OCI-LY7 (cell line): ENCODE measurements at regions not wholly inside any gene's neighbourhood (a gene's known extent, or its start where the extent isn't known, plus 50 kb on each side); places are given as distances from the start of the nearest gene placed in this dataset.

Experiments
- BruUV-seq: library from RNA; stranded (reverse); fragments of 400-500 nt; replicated peaks from 2 replicates; lab custom pipeline; 2021; lab: Mats Ljungman, UMichigan
- CTCF ChIA-PET: fragments of 300-600 bp; sonication (Branson Sonifier 250); formaldehyde crosslinking; loops from one replicate; lab custom pipeline; 2022; ENCODE audit warnings: antibody characterized with exemption; ENCODE audit not compliant: unreplicated experiment; lab: Charles Lee
- POLR2A ChIA-PET: fragments of 300-600 bp; sonication (Branson Sonifier 250); formaldehyde crosslinking; loops from one replicate; lab custom pipeline; 2022; ENCODE audit warnings: antibody characterized with exemption; lab: Charles Lee
- DNase-seq: peaks from one replicate; pipeline ENCODE4 v3.0.0-alpha.2; 2015; ENCODE audit warnings: low spot score
- H2AFZ ChIP-seq: fragments of 200-600 bp; sonication (generic), shearing (Covaris generic); 2 replicates; pipeline ENCODE4 v1.6.1; 2014; ENCODE audit warnings: mild to moderate bottlenecking, antibody characterized with exemption, low read length, moderate library complexity
- H3K27ac ChIP-seq: fragments of 200-600 bp; sonication (generic); 2 replicates; pipeline ENCODE4 v1.5.1; 2014; ENCODE audit warnings: mixed run types, low read depth, mild to moderate bottlenecking, moderate library complexity, low read length, inconsistent platforms; ENCODE audit not compliant: poor library complexity, severe bottlenecking
- H3K36me3 ChIP-seq: fragments of 200-600 bp; sonication (generic); 2 replicates; pipeline ENCODE4 v1.6.1; 2014; ENCODE audit warnings: mild to moderate bottlenecking, antibody characterized with exemption, low read length, moderate library complexity, mixed read lengths; ENCODE audit not compliant: insufficient read depth
- H3K4me1 ChIP-seq: fragments of 200-600 bp; sonication (generic); 2 replicates; pipeline ENCODE4 v1.5.1; 2014; ENCODE audit warnings: mild to moderate bottlenecking, low read length; ENCODE audit not compliant: insufficient read depth, poor library complexity, severe bottlenecking
- H3K4me2 ChIP-seq: fragments of 200-600 bp; sonication (generic); 2 replicates; pipeline ENCODE4 v1.6.1; 2014; ENCODE audit warnings: mild to moderate bottlenecking, low read length
- H3K4me3 ChIP-seq: fragments of 200-600 bp; sonication (generic); 2 replicates; pipeline ENCODE4 v1.5.1; 2014; ENCODE audit warnings: mild to moderate bottlenecking, low read depth, low read length; ENCODE audit not compliant: poor library complexity, severe bottlenecking
- H3K79me2 ChIP-seq: fragments of 200-600 bp; sonication (generic); 2 replicates; pipeline ENCODE4 v1.6.1; 2016; ENCODE audit warnings: low read depth, mild to moderate bottlenecking, low read length, moderate library complexity, mixed read lengths; ENCODE audit not compliant: insufficient read depth
- H3K9me2 ChIP-seq: fragments of 200-600 bp; sonication (generic); 2 replicates; pipeline ENCODE4 v1.6.1; 2016; ENCODE audit warnings: mild to moderate bottlenecking, low read length, mixed read lengths; ENCODE audit not compliant: insufficient read depth
- H3K9me3 ChIP-seq: fragments of 200-600 bp; sonication (generic); 2 replicates; pipeline ENCODE4 v1.6.1; 2014; ENCODE audit warnings: mild to moderate bottlenecking, mixed run types, low read length, mixed read lengths
- H4K20me1 ChIP-seq: fragments of 200-600 bp; sonication (generic); 2 replicates; pipeline ENCODE4 v1.6.1; 2014; ENCODE audit warnings: mild to moderate bottlenecking, antibody characterized with exemption, low read length, moderate library complexity, mixed read lengths; ENCODE audit not compliant: insufficient read depth
- CTCF ChIP-seq: fragments of 200-600 bp; sonication (generic); conservative IDR thresholded peaks from 2 replicates; pipeline ENCODE4 v1.5.1; 2014; ENCODE audit warnings: mild to moderate bottlenecking, antibody characterized with exemption, low read length, moderate library complexity, mixed read lengths
- EZH2phosphoT487 ChIP-seq: fragments of 200-600 bp; sonication (generic); IDR thresholded peaks from 2 replicates; pipeline ENCODE4 v1.6.1; 2018; ENCODE audit warnings: low read depth, borderline replicate concordance, mild to moderate bottlenecking, mixed run types, antibody characterized with exemption, low read length, moderate library complexity, mixed read lengths
- intact Hi-C: fragments of 100-400 bp; cut with micrococcal nuclease; formaldehyde crosslinking; loops from one replicate; pipeline ENCODE4 v1.10.0; 2022; ENCODE audit not compliant: unreplicated experiment

DNA sequence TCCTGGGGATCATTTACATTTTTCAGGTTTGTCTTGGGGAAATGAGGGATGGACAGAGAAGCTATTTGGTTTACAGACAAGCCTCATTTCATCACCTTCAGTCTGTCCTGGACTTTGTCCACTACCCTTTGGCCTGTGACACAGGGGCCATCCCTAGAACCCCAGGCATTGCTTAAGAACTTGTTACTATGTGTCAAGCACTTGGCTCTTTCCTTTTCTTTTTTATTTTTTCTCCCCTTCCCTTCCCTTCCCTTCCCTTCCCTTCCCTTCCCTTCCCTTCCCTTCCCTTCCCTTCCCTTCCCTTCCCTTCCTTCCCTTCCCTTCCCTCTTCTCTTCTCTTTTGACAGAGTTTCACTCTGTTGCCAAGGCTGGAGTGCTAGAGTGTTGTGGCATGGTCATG is 253.1 kb downstream of the OLFM4 start:
- Histone ChIP-seq H4K20me1 (no peaks in the 10 kb centered on the region), H3K27ac (no peak overlapping the region), H3K4me3 (no peak overlapping the region), H3K4me2 (no peak overlapping the region), H3K4me1 (no peaks in the 10 kb centered on the region), H3K9me3 (no peaks in the 10 kb centered on the region), H2AFZ (no peak overlapping the region), H3K9me2 (no peaks in the 10 kb centered on the region), H3K36me3 (no peaks in the 10 kb centered on the region), H3K79me2 (no peaks in the 10 kb centered on the region)
- DNase-seq: no peak
- TF ChIP-seq EZH2phosphoT487 (no peak), CTCF (no peak)
- POLR2A ChIA-PET: no interaction called here
- intact Hi-C loops: no loop called here
- CTCF ChIA-PET: no interaction called here
- no TSS peak for BruUV-seq

DNA sequence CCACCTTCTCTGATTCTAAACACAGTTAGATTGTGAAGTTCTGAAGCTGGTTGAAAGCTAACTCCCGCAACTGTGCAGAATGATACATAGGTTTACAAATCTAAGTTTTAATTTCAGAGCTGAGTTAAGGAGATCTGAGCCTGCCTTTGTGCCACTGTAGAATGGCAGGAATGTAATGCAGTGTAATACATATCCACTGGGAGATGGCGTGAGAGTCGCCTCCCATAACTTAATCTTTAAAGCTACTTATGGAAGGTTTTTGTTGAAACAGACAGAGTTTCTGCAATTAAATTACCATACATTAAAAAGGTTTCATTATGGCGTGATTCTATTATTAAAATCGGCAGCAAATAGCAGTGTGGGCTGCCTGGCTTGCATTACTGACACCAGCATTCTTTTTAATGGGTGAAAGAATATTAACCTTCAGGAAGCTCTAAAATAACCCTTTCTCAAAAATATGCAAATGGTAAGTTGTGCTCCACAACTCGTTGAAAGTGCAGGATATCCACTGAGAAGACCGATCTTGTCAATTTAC is 257.4 kb downstream of the OLFM4 start:
- H3K4me1 ChIP-seq: no peaks in the 10 kb centered on the region
- no peaks in the 10 kb centered on the region for H3K9me3 ChIP-seq
- TF ChIP-seq EZH2phosphoT487 (no peak), CTCF (no peak)
- H3K36me3 ChIP-seq: no peaks in the 10 kb centered on the region
- CTCF ChIA-PET: no interaction called here
- H4K20me1 ChIP-seq: no peaks in the 10 kb centered on the region
- no TSS peak for BruUV-seq
- H3K4me3 ChIP-seq: no peak overlapping the region
- H2AFZ ChIP-seq: no peak overlapping the region
- DNase-seq: no peak
- H3K27ac ChIP-seq: no peak overlapping the region
- H3K79me2 ChIP-seq: no peaks in the 10 kb centered on the region
- H3K4me2 ChIP-seq: no peak overlapping the region
- intact Hi-C loops: no loop called here
- POLR2A ChIA-PET: no interaction called here
- H3K9me2 ChIP-seq: no peaks in the 10 kb centered on the region

GRCh38 chr13:53298396-53298795 is 269.8 kb downstream of the OLFM4 start:
- no peak overlapping the region for H3K4me2 ChIP-seq
- H3K27ac ChIP-seq: no peak overlapping the region
- DNase-seq: no peak
- no TSS peak for BruUV-seq
- H3K4me1 ChIP-seq: no peaks in the 10 kb centered on the region
- POLR2A ChIA-PET: interaction anchor here (0.6 kb wide), 1 partner anchor 132 kb away, joined by 3 read pairs; no protein-coding TSS in a partner anchor
- intact Hi-C loops: no loop called here
- no peaks in the 10 kb centered on the region for H3K36me3 ChIP-seq
- no peaks in the 10 kb centered on the region for H3K79me2 ChIP-seq
- no peak overlapping the region for H2AFZ ChIP-seq
- no peaks in the 10 kb centered on the region for H3K9me2 ChIP-seq
- H3K4me3 ChIP-seq: no peak overlapping the region
- H3K9me3 ChIP-seq: no peaks in the 10 kb centered on the region
- H4K20me1 ChIP-seq: no peaks in the 10 kb centered on the region
- TF ChIP-seq CTCF (no peak), EZH2phosphoT487 (no peak)
- CTCF ChIA-PET: no interaction called here
